HG03565 (cell line): ENCODE measurements at regions not wholly inside any gene's neighbourhood (a gene's known extent, or its start where the extent isn't known, plus 50 kb on each side); places are given as distances from the start of the nearest gene placed in this dataset.

Experiments
- ATAC-seq: cut with Tn5 transposase; IDR thresholded peaks from one replicate; pipeline ENCODE4 v1.9.1; 2021; ENCODE audit warnings: mild to moderate bottlenecking, moderate library complexity; ENCODE audit not compliant: unreplicated experiment

DNA sequence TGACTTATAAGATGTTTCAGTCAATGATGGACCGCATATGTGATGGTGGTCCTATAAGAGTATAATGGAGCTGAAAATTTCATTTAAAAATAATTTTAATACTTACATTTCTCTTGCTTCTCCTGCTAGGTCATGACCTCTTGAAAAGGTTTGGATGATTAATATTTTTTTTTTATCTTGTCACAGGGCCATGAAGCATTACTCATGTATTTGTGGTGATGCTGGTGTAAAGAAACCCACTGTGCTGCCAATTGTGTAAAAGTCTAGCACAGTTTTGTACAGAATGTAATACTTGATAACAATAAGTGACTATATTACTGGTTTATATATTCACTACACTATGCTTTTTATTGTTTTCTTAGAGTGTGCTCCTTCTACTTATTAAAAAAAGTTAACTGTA lies 124.2 kb upstream of the CELF4 start:
- ATAC-seq: no peak

GRCh38 chr18:37684590-37684989 lies 119.0 kb upstream of the CELF4 start:
- ATAC-seq: no peak

DNA sequence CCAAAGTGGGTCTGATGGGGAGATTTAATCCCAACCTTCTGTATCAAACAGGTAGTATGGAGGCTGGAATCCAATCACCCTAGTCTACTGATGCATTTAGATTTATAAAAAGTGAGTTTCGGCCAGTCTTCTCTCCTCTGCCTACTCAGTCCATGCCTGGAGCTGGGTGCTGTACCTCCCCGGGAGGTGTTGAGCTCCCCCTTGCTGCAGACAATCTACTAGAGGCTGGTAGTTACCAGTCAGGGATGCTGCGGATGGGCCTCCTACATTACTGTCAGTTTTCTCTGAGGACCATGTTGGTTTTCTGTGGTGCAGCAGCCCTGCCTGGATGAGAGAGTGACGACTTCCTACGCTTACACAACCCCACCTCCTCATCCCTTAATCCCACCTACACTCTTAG lies 118.6 kb upstream of the CELF4 start:
- no peak for ATAC-seq

- ATAC-seq: no peak
Observed at GRCh38 chr18:37680911-37681310, 115.3 kb upstream of the CELF4 start.

- ATAC-seq: no peak
Observed at GRCh38 chr18:37676276-37676675, 110.7 kb upstream of the CELF4 start.

DNA sequence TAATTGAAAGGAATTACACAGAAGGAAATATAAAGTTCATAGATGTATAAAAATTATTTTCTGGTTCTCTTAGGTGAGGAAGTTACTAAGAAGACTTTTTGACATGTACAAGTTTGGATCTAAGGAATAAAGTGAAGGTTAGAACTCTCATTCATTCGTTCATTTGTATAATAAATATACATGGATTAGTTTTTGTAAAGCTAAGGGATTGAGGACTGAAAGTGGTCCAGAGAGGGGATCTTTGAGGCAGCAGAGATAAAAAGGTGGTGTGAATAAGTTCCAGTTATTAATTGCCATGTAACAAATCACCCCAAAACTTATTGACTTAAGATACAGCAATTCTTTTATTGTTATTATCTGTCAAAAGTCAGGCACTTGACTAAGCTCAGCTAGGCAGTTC lies 110.1 kb upstream of the CELF4 start:
- ATAC-seq: no peak

DNA sequence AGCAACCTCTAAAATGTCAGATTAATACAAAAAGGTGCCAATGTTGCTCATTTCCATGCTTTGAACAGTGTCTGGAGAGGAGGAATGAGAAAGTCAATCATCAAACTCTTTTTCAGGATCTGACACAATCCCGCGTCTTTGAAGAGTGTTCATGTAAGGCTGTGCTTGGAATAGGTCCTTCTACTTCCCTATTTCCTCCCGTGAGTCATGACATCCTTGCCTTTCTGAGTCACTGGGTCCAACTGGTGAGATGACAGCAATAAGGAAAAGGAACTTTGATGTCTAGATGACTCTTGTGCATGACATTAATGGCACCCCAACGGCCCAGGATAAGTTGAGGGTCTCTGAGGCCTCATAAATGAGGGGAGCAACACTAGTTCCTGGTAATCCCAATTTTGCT lies 109.0 kb upstream of the CELF4 start:
- no peak for ATAC-seq

- ATAC-seq: no peak
Observed at GRCh38 chr18:37673671-37674070, 108.1 kb upstream of the CELF4 start.

GRCh38 chr18:37672932-37673595 lies 107.5 kb upstream of the CELF4 start:
- no peak for ATAC-seq

- no peak for ATAC-seq
Observed at GRCh38 chr18:37672001-37672400, 106.4 kb upstream of the CELF4 start.

DNA sequence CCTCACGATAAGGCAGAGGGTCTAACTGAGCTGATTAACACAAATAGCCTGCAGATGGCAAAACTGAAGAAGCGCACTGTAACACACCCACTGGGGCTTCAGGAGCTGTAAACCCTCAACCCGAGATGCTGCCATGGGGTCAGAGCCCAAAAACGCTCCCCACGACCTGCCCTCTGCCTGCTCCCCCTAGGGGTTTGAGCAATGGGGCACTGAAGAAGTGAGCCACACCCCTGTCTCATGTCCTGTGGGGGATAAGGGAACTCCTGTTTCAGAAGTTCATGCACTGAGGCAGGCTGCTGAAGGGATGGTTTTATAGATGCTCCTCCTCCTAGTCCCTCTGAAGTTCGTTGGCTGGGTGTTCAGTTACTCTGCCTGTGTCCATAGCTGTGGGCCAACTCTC lies 105.9 kb upstream of the CELF4 start:
- ATAC-seq: no peak

DNA sequence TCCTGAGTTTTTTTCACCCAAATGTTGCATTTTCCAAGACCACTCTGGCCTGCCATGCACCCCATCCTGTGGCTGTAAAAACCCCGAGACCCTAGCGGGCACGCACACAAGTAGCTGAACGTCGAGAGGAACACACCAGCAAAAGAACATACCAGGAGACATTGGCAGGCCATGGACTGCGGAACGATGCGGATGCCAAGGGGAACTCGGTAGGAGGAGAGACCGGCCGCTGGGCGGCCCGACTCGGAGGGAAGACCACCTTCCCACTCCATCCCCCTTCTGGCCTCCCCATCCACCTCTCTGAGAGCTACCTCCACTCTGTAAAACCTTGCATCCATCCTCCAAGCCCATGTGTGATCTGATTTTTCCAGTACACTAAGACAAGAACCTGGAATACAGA lies 105.5 kb upstream of the CELF4 start:
- no peak for ATAC-seq

DNA sequence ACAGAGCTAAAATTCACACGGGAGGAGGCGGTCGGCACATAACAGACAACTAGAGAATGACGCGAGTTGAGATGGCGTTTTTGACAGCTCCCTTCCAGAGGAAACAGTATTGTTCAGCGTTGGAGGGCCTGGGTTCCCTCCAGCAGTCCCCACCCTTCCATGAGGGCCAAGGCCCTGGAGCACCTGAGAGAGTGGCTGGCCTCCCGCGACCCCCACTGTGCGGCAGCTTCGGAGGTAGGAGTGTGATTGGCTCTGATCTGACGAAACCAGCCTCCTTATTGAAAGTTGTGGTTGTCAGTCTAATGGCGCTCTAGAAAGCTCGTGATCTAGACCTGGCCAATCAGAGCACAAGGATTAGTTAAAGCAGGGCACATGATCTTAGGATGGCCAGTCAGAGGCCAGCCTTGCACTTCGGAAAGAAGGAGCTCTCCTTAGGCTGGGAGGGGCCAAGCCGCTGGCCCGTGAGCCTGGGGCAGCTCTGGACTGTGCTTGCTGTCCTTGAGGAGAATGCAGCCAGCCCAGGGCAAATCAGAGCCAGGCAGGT lies 104.5 kb upstream of the CELF4 start:
- no peak for ATAC-seq

- ATAC-seq: no peak
Observed at GRCh38 chr18:37668971-37669747, 103.6 kb upstream of the CELF4 start.

- ATAC-seq: no peak
Observed at GRCh38 chr18:37667836-37668235, 102.2 kb upstream of the CELF4 start.

DNA sequence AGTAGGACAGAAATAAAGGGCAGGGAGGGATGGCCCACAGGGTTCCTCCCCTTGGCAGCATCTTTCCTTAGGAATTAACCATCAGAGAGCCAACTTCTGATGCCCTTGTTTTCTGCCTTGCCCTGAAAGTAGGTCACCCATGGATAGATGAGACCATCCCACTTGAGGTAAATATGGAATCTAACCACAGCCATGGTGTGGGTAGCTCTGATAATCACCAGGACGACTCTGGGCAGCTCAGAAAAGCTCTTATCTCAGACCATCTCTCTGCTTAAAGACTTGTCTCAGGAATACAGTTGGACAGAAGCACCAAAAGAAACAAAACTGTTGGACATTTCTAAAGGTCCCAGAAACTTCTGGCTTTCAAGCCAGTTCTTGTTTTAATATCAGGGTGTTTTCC lies 101.4 kb upstream of the CELF4 start:
- ATAC-seq: no peak

- ATAC-seq: no peak
Observed at GRCh38 chr18:37666451-37666850, 100.9 kb upstream of the CELF4 start.

GRCh38 chr18:37665346-37665745 lies 99.7 kb upstream of the CELF4 start:
- no peak for ATAC-seq

DNA sequence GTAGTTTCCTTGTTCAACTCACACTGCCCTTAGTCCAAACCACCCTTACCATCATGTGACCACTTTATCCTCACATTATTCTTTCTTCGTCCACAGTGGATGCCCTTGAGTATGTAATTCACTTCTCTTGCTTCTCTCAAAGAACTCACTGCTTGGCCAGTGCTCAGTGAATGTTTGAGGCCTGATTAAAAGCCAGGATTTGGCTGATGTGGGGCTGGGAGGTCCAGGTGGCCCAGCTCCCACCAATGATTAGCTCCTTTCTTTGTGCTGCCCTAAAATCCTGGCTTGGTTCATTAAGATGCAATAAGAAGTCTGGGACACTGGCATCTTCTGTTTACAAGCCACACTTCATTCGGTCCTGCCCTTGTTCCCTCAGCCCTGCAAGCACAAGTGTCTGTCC lies 97.8 kb upstream of the CELF4 start:
- no peak for ATAC-seq

- ATAC-seq: no peak
Observed at GRCh38 chr18:37662546-37663339, 97.1 kb upstream of the CELF4 start.

- ATAC-seq: no peak
Observed at GRCh38 chr18:37662099-37662498, 96.5 kb upstream of the CELF4 start.

- no peak for ATAC-seq
Observed at GRCh38 chr18:37661478-37661877, 95.9 kb upstream of the CELF4 start.
